NCI-H2227 (cell line): ENCODE measurements at regions not wholly inside any gene's neighbourhood (a gene's known extent, or its start where the extent isn't known, plus 50 kb on each side); places are given as distances from the start of the nearest gene placed in this dataset.

Source experiments
- DNase-seq: peaks from one replicate; lab custom pipeline; 2025; ENCODE audit not compliant: unreplicated experiment; lab: John Stamatoyannopoulos, UW

DNA sequence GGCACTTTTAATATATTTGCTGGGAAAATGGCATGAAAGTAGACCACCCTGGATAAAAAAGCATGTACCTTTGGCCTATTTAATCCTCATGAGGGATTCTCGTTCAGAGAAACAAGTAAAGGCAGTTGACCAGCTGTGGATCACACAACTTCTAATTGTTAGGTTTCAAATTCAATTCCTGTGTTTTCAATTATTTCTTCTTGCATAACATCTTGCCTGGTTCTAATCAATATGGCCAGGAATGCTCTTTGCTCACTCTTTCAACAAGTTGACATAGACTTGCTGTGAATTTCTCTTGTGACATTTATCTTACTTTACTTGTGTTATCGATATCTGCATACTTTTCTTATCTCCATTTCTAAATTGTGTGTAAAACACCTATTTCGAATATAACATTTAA, 211.8 kb downstream of the SLC7A11 start:
- DNase-seq = no peak

DNA sequence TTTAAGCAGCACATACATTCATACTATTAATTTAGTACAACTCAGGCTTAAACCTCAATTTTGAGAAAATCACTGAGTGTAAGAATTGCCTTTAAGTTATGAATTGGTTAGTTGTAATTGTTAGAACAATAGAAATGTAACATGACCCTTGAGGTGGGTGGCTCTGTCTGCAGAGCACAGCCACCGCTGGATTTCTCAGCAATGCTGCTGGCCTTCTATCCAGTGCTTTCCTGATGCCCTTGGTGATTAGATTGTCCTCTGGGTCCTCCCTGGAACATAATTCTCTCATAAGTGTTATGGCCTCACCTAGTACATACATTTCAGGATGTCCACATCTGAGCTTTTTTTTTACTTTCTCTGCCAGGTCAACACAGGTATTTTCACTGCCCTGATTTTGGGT, 213.2 kb downstream of the SLC7A11 start:
- DNase-seq = no peak

DNA sequence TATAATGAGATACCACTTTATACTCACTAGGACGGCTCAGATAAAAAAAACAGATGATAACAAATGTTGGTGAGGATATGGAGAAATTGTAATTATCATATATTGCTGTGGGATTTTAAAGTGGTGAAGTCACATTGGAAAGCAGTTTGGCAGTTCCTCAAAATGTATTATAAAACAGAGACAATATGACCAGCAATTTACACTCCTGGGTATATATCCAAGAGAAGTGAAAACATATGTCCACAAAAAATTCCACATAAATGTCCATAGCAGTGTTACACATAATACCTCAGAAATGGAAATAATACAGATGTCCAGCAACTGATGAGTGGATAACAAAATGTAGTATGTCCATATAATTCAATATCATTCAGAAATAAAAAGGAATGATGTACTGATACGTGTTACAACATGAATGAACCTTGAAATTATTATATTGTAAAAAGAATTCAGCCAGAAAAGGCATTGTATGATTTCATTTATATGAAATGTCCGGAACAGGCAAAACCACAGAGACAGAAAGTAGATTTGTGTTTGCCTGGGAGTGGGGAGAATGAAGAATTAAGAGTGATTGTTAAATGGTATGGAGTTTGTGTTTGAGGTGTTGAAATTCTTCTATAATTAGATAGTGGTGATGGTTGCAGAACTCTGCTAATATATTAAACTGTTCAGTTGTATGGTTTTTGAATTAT, 220.9 kb downstream of the SLC7A11 start:
- DNase-seq = no peak

DNA sequence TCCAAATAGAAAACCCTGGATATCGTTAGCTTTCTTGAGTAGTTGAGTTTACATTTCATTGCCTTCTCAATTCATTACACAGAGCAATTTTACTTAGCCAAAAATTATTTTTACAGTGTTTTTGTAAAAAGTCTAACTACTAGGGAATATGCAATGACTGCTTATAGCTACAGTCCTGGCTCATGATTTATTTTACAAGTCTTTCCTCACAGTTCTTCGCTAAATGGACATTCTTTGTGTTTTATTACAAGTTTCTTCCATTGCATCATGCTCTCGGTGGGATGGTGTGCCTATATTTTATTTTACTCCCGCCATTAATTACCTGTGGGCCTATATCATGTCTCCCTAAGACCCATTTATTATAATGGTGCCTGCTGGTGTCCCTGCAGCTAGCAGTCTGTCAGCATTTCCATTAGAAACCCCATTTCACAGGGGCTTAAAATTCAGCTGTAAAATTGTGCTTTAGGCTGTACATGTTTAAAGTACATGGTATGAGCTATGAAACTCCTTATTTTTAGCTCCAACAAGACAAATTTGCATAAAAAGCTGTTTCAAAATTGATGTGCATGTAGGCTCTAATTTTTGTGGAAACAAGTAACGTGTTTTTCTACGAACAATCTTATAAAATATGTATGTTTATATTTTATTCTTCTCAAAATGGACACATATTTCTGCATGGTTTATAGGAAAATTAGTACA, 227.4 kb downstream of the SLC7A11 start:
- DNase-seq = no peak

DNA sequence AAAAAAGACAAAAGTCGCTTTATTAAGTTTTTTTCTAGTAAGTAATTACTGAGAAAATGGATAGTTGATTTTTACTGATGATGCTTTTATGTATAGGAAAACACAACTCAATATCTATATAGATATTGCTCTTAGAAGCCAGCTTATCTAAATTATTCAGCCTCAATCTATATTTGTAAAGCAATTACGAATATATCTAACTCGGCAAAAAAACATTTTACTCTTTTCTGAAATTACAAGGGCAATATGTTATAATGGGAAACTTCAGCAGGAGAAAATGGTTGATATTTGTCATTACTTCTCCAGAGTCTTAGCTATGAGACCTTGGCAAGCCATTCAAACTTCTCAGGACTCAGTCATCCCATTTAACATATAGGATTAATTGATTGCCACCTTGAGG, 228.5 kb downstream of the SLC7A11 start:
- no peak for DNase-seq

DNA sequence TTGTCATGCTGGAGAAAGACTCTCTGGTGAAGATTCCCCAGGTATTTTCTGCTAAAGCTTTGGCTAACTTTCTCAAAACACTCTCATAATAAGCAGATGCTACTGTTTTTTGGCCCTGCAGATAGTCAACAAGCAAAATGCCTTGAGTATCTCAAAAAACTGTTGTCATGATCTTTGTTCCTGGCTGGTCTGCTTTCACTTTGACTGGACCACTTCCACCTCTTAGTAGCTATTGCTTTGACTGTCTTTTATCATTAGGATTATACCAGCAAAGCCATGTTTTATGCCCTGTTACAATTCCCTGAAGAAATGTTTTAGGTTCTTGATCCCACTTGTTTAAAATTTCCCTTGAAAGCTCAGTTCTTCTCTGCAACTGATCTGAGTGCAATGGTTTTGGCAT, 231.5 kb downstream of the SLC7A11 start:
- DNase-seq = no peak

DNA sequence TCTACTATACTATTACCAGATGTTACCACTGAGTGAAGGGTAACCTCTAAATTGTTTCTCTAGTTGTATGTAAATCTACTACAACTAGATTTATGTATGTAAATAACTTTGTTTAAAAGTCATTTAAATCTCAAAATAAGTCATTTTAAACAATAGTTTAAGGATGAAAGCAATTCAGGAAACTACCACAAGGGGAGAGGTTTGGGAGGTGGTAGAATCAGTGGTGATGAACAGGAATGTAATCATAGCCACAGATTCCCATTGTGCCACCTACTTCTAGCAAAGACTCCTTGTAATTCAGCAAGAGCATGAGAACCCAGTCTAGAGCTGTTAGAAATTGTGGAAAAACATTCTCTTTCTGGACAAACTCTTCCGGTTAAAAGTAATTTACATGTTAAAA, 234.6 kb downstream of the SLC7A11 start:
- DNase-seq = no peak

DNA sequence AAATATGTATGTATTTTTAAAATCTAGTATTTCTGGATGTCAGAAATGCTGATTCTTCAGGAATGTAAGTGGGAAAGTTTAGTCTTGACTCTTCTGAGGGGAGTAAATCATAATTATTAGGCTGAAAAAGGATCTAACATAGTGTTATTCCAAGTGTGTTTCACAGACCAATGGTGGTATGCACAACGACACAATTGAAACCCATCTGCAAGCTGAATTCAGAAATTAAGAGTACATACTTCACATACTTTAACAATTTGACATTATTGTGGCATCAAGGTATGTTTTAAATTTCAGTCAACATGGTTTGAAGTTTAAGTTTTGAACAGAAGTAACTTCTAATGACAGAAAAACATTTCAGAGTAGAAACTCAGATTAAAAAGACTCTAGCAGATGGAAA, 236.7 kb downstream of the SLC7A11 start:
- no peak for DNase-seq

DNA sequence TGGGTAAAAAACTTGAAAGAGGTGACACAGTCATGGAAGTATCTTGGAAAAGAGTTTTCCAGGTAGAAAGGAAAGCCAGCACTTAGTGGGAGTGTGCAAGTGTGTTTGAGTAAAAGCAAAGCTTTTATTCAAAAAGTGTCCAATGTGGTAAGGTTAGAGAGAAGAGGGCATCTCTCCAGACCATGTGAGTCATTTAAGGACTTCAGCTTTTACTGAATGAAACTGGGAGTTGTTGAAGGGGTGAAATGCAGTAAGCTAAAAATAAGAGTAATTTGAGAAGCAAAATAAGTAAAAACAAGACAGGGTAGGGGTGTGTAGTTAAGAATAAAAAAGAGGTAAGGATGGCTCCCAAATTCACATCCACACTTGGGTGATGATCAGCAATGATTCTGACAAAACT, 238.9 kb downstream of the SLC7A11 start:
- DNase-seq = no peak

DNA sequence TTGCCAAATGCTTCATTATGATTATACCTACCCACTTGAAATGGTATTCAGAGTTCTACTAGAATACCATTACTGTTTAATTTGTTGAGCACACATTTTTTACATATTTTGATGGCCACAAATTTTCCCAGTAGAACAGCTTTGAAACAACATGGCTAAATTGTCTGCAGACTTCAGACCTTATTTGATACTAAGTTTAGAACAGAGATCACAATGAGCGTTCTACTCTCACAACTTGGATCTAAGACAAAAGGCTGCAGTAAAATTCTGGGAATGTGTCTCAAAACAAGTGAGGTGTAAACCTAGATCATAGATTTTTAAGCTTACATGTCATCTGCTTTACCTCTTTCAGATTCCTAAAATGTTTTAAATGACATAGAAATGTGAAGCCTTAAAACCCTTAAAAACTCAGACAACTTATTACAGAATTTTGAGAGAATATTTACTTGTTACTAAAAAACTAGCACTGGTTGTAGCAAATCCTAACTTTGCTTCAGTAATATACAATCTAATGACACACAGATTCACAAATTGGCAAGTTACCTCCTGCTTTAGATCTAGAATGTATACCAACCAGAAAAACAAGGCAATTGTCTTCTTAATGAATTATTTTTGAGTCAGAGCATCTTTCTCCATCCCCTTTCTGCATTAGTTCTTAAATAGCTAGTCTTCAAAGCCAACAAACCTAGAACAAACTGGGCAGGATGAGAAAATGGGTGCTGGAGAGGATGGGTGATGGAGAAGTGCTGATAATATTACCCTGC, 243.3 kb downstream of the SLC7A11 start:
- DNase-seq = no peak

DNA sequence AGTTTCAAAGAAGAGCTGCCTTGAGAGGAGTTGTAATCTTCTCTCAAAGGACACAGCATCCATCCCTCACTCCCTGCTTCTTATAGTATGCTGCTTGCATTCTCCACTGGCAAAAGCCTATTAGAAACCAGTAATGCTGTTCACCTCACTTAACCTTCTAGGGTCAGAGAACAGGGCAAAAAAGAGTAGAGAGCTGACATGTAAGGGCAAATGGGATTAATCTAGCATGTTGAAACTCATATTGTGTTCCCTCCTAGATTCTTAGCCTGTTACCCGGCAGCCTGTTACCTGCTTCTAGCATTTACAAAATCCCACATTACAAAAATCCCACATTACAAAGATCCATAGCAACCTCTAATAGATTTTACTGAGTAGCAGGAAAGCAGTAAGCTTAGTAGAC, 244.7 kb downstream of the SLC7A11 start:
- DNase-seq = no peak

DNA sequence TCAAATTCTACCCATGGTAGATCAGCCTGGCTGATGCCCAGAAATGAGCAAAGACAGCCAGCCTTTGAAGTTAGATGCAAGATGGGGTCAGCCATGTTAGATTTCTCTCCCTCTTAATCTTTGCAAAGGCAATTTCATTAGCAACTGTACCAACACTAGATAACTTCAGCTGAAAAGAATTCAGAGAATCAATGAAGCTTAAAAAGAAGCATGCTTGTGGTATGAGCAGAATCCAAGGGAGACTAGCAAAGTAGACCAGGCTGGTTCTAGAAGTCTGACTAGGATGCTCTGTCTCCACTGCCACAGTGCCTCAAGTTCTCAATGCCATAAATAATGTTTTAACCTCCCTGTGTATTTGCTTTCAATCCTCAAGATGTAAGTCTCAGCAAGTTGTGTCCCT, 247.3 kb downstream of the SLC7A11 start:
- DNase-seq = no peak

DNA sequence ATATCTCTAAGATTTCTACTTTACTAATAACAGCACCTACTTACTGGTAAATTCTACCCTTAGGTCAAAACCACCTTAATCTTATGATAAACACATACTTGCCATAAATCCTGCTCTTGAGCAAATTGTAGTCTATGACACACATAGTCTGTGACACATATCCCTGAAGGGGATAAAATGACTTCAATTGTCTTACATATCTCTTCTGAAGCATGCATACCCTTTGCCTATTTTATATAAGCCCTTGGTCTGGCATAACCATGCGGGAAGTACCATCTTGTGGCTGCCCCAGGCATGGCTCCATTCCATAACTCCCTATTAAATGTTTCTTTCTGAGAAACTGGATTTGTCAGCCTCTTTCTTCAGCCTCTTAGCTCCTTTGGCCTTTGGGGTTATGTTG, 248.9 kb downstream of the SLC7A11 start:
- no peak for DNase-seq

DNA sequence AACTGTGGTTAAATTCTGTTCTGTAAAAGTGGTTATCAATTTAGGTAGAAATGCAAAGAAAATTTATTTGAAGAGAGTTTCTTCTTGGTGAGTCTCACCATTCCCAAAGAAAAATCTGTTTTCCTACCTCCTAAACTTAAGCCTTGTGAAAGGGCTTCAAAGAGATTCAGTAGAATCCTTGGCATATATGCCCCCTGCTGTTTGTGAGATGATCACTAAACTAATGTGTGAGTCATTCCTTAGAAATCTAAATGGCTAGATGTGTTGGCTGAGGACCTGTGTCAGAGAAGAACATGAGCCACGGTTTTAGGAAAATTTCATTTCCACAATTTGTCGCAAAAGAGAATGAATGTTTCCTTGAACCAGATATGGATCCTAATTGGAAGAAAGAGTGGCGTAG, 260.9 kb downstream of the SLC7A11 start:
- no peak for DNase-seq

DNA sequence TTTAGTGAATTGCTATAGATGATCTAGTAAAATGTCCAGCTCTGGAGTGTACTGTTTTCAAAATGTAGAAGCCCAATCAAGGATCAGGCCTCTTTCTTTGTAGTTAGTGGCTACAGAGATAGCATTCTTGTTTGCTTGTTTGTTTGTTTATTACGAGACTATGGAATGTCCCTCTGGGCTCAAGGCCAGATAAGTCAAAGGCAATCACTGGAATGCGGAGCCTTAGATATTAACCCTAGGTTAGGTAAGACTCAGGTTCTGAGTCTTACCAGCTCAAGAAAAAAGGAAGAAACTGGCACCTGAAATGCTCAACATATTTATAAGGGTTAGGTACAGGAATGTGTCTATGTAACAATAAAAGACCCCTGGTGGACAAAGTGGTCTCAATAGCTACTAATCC, 261.5 kb downstream of the SLC7A11 start:
- DNase-seq = no peak

DNA sequence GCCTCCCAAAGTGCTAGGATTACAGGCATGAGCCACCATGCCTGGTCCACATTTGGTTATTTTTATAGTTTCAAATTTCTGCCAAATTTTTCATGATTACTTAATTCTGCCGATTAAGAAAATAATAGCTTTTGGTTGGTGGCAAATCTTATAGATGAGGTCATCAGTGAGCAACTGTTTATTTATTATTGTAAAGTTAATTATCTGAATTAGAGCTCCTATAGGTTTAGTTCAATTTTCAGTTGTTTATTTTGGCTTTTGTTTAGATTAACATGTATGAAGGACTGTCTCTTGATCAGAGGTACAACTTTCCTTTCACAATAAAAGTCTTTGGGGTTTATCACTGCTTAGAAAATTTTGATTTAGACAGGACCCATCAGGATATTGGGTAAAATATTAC, 262.2 kb downstream of the SLC7A11 start:
- no peak for DNase-seq

DNA sequence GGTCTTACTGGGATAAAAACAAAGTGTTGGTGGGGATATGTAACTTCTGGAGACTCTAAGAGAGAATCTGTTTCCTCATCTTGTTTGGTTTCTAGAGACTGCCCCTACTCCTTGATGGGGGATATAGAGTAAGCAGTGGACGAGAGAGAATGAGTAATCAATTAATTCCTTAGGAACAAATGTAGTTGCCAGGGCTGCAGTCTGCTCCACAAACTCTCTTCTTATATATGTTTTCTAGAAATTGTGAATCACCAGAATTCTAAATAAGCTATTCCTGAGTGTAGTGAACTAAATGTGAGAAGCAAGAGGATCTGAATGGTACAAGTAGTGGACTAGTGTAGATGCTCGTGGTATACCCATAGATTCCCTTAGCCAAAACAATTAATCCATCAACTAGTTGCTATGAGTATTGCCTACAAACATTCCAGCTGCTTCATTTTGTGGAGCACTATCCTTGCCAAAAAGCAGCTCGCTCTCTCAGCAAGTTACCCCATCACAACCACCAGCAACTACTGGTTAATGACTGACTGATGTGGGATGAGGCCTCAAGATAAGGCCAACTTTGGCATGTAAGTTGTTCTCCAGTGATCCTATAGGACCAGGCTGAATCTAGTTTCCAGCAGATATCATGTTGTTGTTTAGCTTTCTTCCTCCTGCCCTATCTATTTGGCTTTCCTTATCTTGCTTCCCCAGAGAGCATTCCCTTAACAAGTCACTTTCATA, 273.0 kb downstream of the SLC7A11 start:
- DNase-seq = no peak

DNA sequence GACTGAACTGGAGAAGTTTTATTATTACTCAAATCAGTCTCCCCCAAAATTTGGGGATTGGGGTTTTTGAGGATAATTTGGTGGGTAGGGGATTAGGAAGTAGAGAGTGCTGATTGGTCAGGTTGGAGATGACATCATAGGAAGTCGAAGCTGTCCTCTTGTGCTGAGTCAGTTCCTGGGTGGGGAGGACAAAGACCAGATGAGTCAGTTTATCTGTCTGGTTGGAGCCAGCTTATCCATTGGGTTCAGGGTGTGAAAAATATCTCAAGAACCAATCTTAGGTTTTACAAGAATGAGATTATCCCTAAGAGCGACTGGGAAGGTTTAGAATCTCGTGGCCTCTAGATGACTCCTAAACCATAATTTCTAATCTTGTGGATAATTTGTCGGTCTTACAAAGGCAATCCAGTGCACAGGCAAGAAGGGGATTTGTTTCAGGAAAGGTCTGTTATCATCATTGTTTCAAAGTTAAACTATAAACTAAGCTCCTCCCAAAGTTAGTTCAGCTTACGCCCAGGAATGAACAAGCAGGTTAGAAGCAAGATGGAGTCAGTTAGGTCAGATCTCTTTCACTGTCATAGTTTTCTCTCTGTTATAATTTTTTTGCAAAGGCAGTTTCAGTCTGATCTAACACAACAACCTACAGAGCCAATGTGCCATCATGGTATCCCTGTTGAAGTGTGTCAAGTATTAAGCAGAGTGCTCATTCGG, 274.5 kb downstream of the SLC7A11 start:
- DNase-seq = no peak

DNA sequence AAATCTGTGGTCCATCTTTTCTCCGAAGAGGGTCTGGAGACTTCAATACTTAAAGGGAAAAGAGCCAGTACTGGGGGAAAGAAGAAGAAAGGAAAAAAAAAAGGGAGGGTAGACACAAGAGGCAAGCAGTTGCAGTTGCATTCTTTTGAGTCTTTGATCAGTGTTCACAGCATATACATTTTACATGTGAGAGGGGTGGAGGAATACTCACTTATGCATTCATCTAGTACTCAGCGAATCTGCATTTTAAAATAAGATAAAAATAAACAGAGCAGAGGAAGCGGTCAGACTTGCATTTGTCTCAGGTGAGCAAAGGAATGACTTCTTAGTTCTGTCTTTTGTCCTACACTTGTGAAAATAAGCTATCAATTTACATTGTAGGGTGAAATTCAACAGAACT, 275.6 kb downstream of the SLC7A11 start:
- no peak for DNase-seq

DNA sequence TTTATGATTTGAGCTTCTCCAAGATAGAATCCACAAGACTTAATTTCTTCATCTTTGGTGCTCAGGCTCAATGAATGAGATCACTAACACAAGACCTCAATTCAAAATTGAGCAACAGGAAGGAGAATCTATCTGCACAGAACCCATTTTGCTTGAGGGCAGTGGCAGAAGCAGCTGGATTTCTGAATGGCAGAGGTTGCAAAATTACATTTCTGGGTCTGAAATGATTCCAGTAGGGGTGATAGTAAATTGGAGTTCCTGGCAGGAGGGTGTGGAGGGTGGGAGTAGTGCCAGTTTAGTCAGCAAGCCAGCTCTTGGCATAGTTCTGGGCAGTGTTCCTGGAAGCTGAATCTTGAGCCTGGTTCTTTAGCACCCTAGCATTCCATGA, 281.1 kb downstream of the SLC7A11 start:
- no peak for DNase-seq
